Endothelial cell of umbilical vein (primary cell): ENCODE measurements at regions not wholly inside any gene's neighbourhood (a gene's known extent, or its start where the extent isn't known, plus 50 kb on each side); places are given as distances from the start of the nearest gene placed in this dataset.

Source experiments
- BruUV-seq: library from RNA; stranded (reverse); fragments of 400-500 nt; replicated peaks from 2 replicates; lab custom pipeline; 2021; lab: Mats Ljungman, UMichigan
- CTCF ChIA-PET: fragments of 300-600, 350-600 bp; sonication (Branson Sonifier 250); formaldehyde crosslinking; loops from one replicate; lab custom pipeline; 2021; ENCODE audit warnings: antibody characterized with exemption, inconsistent platforms; lab: Charles Lee
- POLR2A ChIA-PET: fragments of 300-600, 350-600 bp; sonication (Branson Sonifier 250); formaldehyde crosslinking; loops from one replicate; lab custom pipeline; 2021; ENCODE audit warnings: antibody characterized with exemption, inconsistent platforms; lab: Charles Lee
- DNase-seq: peaks from one replicate; pipeline ENCODE4 v3.0.0-alpha.2; 2011; ENCODE audit warnings: low read depth, low spot score
- FAIRE-seq: peaks from 2 replicates; lab custom pipeline; 2011; peaks lifted over from hg19 to GRCh38; lab: Jason Lieb, UNC
- H2AFZ ChIP-seq: 2 replicates; pipeline ENCODE4 v1.6.0; 2012; ENCODE audit warnings: low read depth, low read length, control low read depth, inconsistent platforms
- H3K27ac ChIP-seq: 2 replicates; pipeline ENCODE4 v1.5.1; 2011; ENCODE audit warnings: low read depth, mild to moderate bottlenecking, control low read depth, low read length, moderate library complexity; ENCODE audit not compliant: insufficient read depth
- H3K27me3 ChIP-seq, 2 experiments: 2 replicates each; pipeline versions ENCODE4 v1.6.0 to v1.6.1; 2011; ENCODE audit warnings: low read length in 2 of 2, mixed read lengths in 1 of 2; ENCODE audit not compliant: control insufficient read depth in 2 of 2, insufficient read depth in 2 of 2
- H3K36me3 ChIP-seq, 2 experiments: 2 replicates in 1 of 2; 3 replicates in 1 of 2; pipeline ENCODE4 v1.5.1; 2011; ENCODE audit warnings: low read length in 2 of 2, mild to moderate bottlenecking in 1 of 2, moderate library complexity in 1 of 2; ENCODE audit not compliant: control insufficient read depth in 2 of 2, insufficient read depth in 2 of 2; ENCODE audit errors: extremely low read depth in 1 of 2
- H3K4me1 ChIP-seq: 3 replicates; pipeline ENCODE4 v1.5.1; 2011; ENCODE audit warnings: mild to moderate bottlenecking, low read length; ENCODE audit not compliant: control insufficient read depth, insufficient read depth; ENCODE audit errors: extremely low read depth
- H3K4me2 ChIP-seq: 2 replicates; pipeline ENCODE4 v1.6.1; 2011; ENCODE audit warnings: low read length, control low read depth, mixed read lengths; ENCODE audit not compliant: insufficient read depth
- H3K4me3 ChIP-seq, 3 experiments: fragments of 200-600 bp in 1 of 3; sonication (generic), shearing (Covaris generic) in 1 of 3; replicated peaks in 1 of 3; 2 replicates each; pipeline ENCODE4 v1.5.1; 2011 to 2016; ENCODE audit warnings: control low read depth in 3 of 3, low read length in 3 of 3, mild to moderate bottlenecking in 2 of 3, inconsistent platforms in 1 of 3, low read depth in 1 of 3, moderate library complexity in 1 of 3; ENCODE audit not compliant: insufficient read depth in 1 of 3
- H3K79me2 ChIP-seq: 2 replicates; pipeline ENCODE4 v1.6.0; 2012; ENCODE audit warnings: low read length, inconsistent platforms; ENCODE audit not compliant: control insufficient read depth, insufficient read depth
- H3K9ac ChIP-seq: replicated peaks from 2 replicates; pipeline ENCODE3; 2011; ENCODE audit warnings: low read length, control low read depth; ENCODE audit not compliant: insufficient read depth; ENCODE audit errors: extremely low read depth
- H3K9me1 ChIP-seq: replicated peaks from 3 replicates; pipeline ENCODE4 v1.6.0; 2011; ENCODE audit warnings: mild to moderate bottlenecking, low read length; ENCODE audit not compliant: control insufficient read depth, insufficient read depth; ENCODE audit errors: extremely low read depth
- H3K9me3 ChIP-seq: replicated peaks from 2 replicates; pipeline ENCODE4 v1.5.1; 2012; ENCODE audit warnings: low read length, inconsistent platforms; ENCODE audit not compliant: control insufficient read depth, insufficient read depth
- H4K20me1 ChIP-seq: replicated peaks from 2 replicates; pipeline ENCODE3; 2011; ENCODE audit warnings: mild to moderate bottlenecking, low read length; ENCODE audit not compliant: control insufficient read depth, insufficient read depth; ENCODE audit errors: extremely low read depth
- CTCF ChIP-seq, 2 donors: IDR thresholded peaks; 1 replicate in 1 of 2; 2 replicates in 1 of 2; pipeline ENCODE4 v1.5.1; 2011; ENCODE audit warnings: low read length in 2 of 2, mild to moderate bottlenecking in 2 of 2, moderate library complexity in 2 of 2, control low read depth in 1 of 2, inconsistent platforms in 1 of 2, low read depth in 1 of 2; ENCODE audit not compliant: insufficient read depth in 1 of 2; ENCODE audit errors: extremely low read depth in 1 of 2
- EZH2 ChIP-seq: IDR thresholded peaks from 2 replicates; pipeline ENCODE4 v1.6.1; 2012; ENCODE audit warnings: borderline replicate concordance, low read depth, mild to moderate bottlenecking, moderate library complexity, low read length, inconsistent platforms; ENCODE audit not compliant: severe bottlenecking
- FOS ChIP-seq: IDR thresholded peaks from 2 replicates; pipeline ENCODE4 v1.6.1; 2011; ENCODE audit warnings: mild to moderate bottlenecking, low read length, moderate library complexity, borderline replicate concordance; ENCODE audit not compliant: insufficient read depth
- GATA2 ChIP-seq: IDR thresholded peaks from 2 replicates; pipeline ENCODE4 v1.7.0; 2011; ENCODE audit warnings: low read depth, mild to moderate bottlenecking, moderate library complexity, mixed read lengths, low read length; ENCODE audit not compliant: insufficient read length, insufficient read depth
- JUN ChIP-seq: IDR thresholded peaks from 2 replicates; pipeline ENCODE4 v1.6.1; 2011; ENCODE audit warnings: borderline replicate concordance, low read depth; ENCODE audit not compliant: insufficient read length, insufficient read depth
- MYC ChIP-seq: IDR thresholded peaks from one replicate; pipeline ENCODE4 v1.6.1; 2011; ENCODE audit warnings: mild to moderate bottlenecking, low read depth, low read length
- POLR2A ChIP-seq: IDR thresholded peaks from 2 replicates; pipeline ENCODE4 v1.6.1; 2012; ENCODE audit warnings: low read depth, mild to moderate bottlenecking, control low read depth, low read length
- POLR2AphosphoS5 ChIP-seq: IDR thresholded peaks from 2 replicates; pipeline ENCODE4 v1.6.1; 2012; ENCODE audit warnings: low read depth, mild to moderate bottlenecking, control low read depth, low read length, moderate library complexity; ENCODE audit not compliant: insufficient read depth
- dilution Hi-C: fragments of 300-500 bp; cut with MboI; formaldehyde crosslinking; loops from one replicate; pipeline ENCODE4 v1.15.0; 2019; ENCODE audit warnings: low sequenced_read_pairs; ENCODE audit not compliant: extremely low pct_ligation_motif_present
- intact Hi-C: fragments of 100-400 bp; cut with micrococcal nuclease; formaldehyde crosslinking; loops from one replicate; pipeline ENCODE4 v1.10.0; 2022
- TF ChIP-seq, protein P1 (sequence below): IDR thresholded peaks from 2 replicates; pipeline ENCODE4 v1.6.1; 2011; ENCODE audit not compliant: insufficient read depth, insufficient read length

DNA sequence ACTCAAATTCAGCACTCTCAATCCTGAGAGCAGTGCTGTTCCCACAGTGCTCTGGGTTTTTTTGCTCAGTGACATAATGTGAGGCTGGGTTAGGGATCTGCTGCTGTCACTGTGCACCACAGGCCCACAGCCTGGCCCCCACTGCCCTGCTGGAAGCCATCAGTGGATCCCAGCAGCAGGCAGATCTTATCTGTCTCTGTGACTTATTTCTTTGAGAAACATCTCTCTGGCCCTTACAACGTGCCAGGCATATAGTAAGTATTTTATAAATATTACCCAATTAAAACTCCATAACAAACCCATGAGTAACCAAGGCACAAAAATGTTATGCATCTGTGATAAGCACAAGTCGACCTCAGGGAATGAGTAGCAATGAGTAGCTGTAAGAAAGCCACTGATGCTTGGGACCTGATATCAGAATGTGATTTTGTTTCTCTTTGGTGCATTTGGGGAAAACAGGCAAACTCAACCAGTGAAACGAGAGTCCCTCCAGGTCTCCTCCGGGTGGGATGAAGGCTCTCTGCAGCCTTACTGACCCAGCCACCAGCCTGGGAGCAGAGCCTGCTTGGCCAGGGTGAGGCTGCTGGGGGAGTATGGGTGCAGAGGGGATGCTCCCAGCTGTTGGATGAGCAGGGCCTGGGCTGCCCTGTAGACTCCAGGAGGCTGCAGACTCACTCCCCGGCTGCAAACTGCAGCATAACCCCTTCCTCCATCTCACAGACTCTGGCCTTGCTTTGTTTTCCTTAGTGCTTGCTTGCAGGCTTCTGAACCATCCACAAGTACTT, 172.7 kb upstream of the LNX1 start:
- TF ChIP-seq GATA2 (no peak), FOS (no peak), MYC (no peak), JUN (no peak), POLR2A (no peak), POLR2AphosphoS5 (no peak), EZH2 (no peak), CTCF (IDR thresholded peaks at IDR 0.05; ENCODE audit: extremely low read depth in 1 of 2, insufficient read depth in 1 of 2, low read depth in 1 of 2, low read length in 2 of 2) (no peak)
- TF ChIP-seq, protein P1, sequence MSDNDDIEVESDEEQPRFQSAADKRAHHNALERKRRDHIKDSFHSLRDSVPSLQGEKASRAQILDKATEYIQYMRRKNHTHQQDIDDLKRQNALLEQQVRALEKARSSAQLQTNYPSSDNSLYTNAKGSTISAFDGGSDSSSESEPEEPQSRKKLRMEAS: no peak
- H2AFZ ChIP-seq: no peak overlapping the region
- H4K20me1 ChIP-seq: no peaks in the 10 kb centered on the region
- CTCF ChIA-PET: interaction anchor here (0.8 to 1.9 kb wide), 5 partner anchors 16 to 470 kb away, joined by 3 to 6 read pairs (median 3); no protein-coding TSS in a partner anchor
- intact Hi-C loops (loop anchor here (10.0 kb wide), 1 partner anchor 91 kb away; no protein-coding TSS in a partner anchor), dilution Hi-C loops (no loop called here)
- no peaks in the 10 kb centered on the region for H3K9me3 ChIP-seq
- H3K4me3 ChIP-seq: no peak overlapping the region
- POLR2A ChIA-PET: no interaction called here
- H3K4me1 ChIP-seq: no peaks in the 10 kb centered on the region
- H3K79me2 ChIP-seq: no peaks in the 10 kb centered on the region
- DNase-seq (no peak), FAIRE-seq (no peak)
- H3K4me2 ChIP-seq: no peak overlapping the region
- no peaks in the 10 kb centered on the region for H3K9me1 ChIP-seq
- H3K9ac ChIP-seq: no peak overlapping the region
- H3K36me3 ChIP-seq: no peaks in the 10 kb centered on the region
- H3K27ac ChIP-seq: no peak overlapping the region
- no TSS peak for BruUV-seq
- H3K27me3 ChIP-seq: no peaks in the 10 kb centered on the region
